Panc1 (cell line): ENCODE measurements at regions not wholly inside any gene's neighbourhood (a gene's known extent, or its start where the extent isn't known, plus 50 kb on each side); places are given as distances from the start of the nearest gene placed in this dataset.

ENCODE experiments used
- CTCF ChIP-seq: fragments of 450-650 bp; IDR thresholded peaks from 2 replicates; pipeline ENCODE4 v1.5.1; 2017; ENCODE audit warnings: mild to moderate bottlenecking
- POLR2AphosphoS5 ChIP-seq: IDR thresholded peaks from 2 replicates; pipeline ENCODE4 v1.6.1; 2012; ENCODE audit warnings: mild to moderate bottlenecking, low read depth, low read length, moderate library complexity
- REST ChIP-seq, 2 experiments: IDR thresholded peaks; 2 replicates each; pipeline ENCODE4 v1.6.1; 2011 to 2012; ENCODE audit warnings: low read depth in 2 of 2, control low read depth in 1 of 2, low read length in 1 of 2, mild to moderate bottlenecking in 1 of 2, moderate library complexity in 1 of 2; ENCODE audit not compliant: insufficient read depth in 1 of 2
- SIN3A ChIP-seq: IDR thresholded peaks from 2 replicates; pipeline ENCODE4 v1.6.1; 2012; ENCODE audit warnings: low read depth, mild to moderate bottlenecking, low read length, moderate library complexity, borderline replicate concordance; ENCODE audit not compliant: insufficient read depth

GRCh38 chr18:37661061-37661460 lies 95.5 kb upstream of the CELF4 start:
- TF ChIP-seq CTCF (no peak), REST (IDR thresholded peaks at IDR 0.05; ENCODE audit: insufficient read depth in 1 of 2, low read depth in 2 of 2, low read length in 1 of 2) (no peak), POLR2AphosphoS5 (no peak), SIN3A (no peak)
